Caco-2 (cell line): ENCODE measurements at regions not wholly inside any gene's neighbourhood (a gene's known extent, or its start where the extent isn't known, plus 50 kb on each side); places are given as distances from the start of the nearest gene placed in this dataset.

Experiments
- BruUV-seq: library from RNA; stranded (reverse); fragments of 400-500 nt; replicated peaks from 2 replicates; lab custom pipeline; 2021; lab: Mats Ljungman, UMichigan
- CTCF ChIA-PET: fragments of 300-600 bp; sonication (Branson Sonifier 250); formaldehyde crosslinking; loops from one replicate; lab custom pipeline; 2022; ENCODE audit warnings: antibody characterized with exemption; lab: Charles Lee
- POLR2A ChIA-PET: fragments of 300-600 bp; sonication (Branson Sonifier 250); formaldehyde crosslinking; loops from one replicate; lab custom pipeline; 2022; ENCODE audit warnings: antibody characterized with exemption; lab: Charles Lee
- DNase-seq, 2 experiments: peaks; one replicate each; pipeline versions ENCODE4 v3.0.0 to v3.0.0-alpha.2; 2020 to 2022
- H3K27me3 ChIP-seq: replicated peaks from 2 replicates; pipeline ENCODE4 v1.6.0; 2011; ENCODE audit warnings: low read length; ENCODE audit not compliant: control insufficient read depth, insufficient read depth
- H3K36me3 ChIP-seq: 2 replicates; pipeline ENCODE4 v1.5.1; 2011; ENCODE audit warnings: low read length; ENCODE audit not compliant: control insufficient read depth, insufficient read depth
- H3K4me1 ChIP-seq: fragments of 250-450 bp; sonication (Bioruptor Pico); 2 replicates; pipeline ENCODE4 v1.5.1; 2020; ENCODE audit warnings: mild to moderate bottlenecking
- H3K4me3 ChIP-seq: 2 replicates; pipeline ENCODE4 v1.5.1; 2011; ENCODE audit warnings: low read depth, mild to moderate bottlenecking, control low read depth, low read length
- H3K9me3 ChIP-seq: fragments of 250-450 bp; sonication (Bioruptor Pico); 2 replicates; pipeline ENCODE4 v1.5.1; 2020; ENCODE audit warnings: mild to moderate bottlenecking, moderate library complexity
- H3K27ac Mint-ChIP-seq: one replicate; pipeline ENCODE4 v1.8.0; 2022; ENCODE audit warnings: mixed read lengths; ENCODE audit not compliant: unreplicated experiment
- H3K27me3 Mint-ChIP-seq: one replicate; pipeline ENCODE4 v1.8.0; 2022; ENCODE audit warnings: mixed read lengths; ENCODE audit not compliant: insufficient read depth, unreplicated experiment
- H3K36me3 Mint-ChIP-seq: one replicate; pipeline ENCODE4 v1.8.0; 2022; ENCODE audit warnings: mild to moderate bottlenecking, mixed read lengths; ENCODE audit not compliant: insufficient read depth, unreplicated experiment
- H3K4me1 Mint-ChIP-seq: one replicate; pipeline ENCODE4 v1.8.0; 2022; ENCODE audit warnings: low read depth, mixed read lengths; ENCODE audit not compliant: unreplicated experiment
- H3K4me3 Mint-ChIP-seq: one replicate; pipeline ENCODE4 v1.8.0; 2022; ENCODE audit warnings: mild to moderate bottlenecking, moderate library complexity, mixed read lengths; ENCODE audit not compliant: unreplicated experiment
- H3K9me3 Mint-ChIP-seq: one replicate; pipeline ENCODE4 v1.8.0; 2022; ENCODE audit warnings: mixed read lengths; ENCODE audit not compliant: unreplicated experiment
- intact Hi-C: fragments of 100-400 bp; cut with micrococcal nuclease; formaldehyde crosslinking; loops from one replicate; pipeline ENCODE4 v1.10.0; 2022; ENCODE audit not compliant: unreplicated experiment
- TF ChIP-seq, protein P1 (sequence below), 2 experiments: fragments of 200-600 bp in 1 of 2; IDR thresholded peaks; 1 replicate in 1 of 2; 2 replicates in 1 of 2; pipeline versions ENCODE4 v1.5.1 to v1.8.0; 2011 to 2022; ENCODE audit warnings: antibody characterized with exemption in 1 of 2, control low read depth in 1 of 2, inconsistent platforms in 1 of 2, low read depth in 1 of 2, low read length in 1 of 2, mild to moderate bottlenecking in 1 of 2, moderate library complexity in 1 of 2; ENCODE audit not compliant: insufficient read depth in 1 of 2, severe bottlenecking in 1 of 2, unreplicated experiment in 1 of 2

GRCh38 chr3:109644332-109644731, 307.0 kb upstream of the DPPA4 start:
- Mint-ChIP-seq H3K27ac (no peak overlapping the region), H3K27me3 (no peaks in the 10 kb centered on the region), H3K4me3 (no peak overlapping the region), H3K9me3 (no peaks in the 10 kb centered on the region), H3K4me1 (no peaks in the 10 kb centered on the region), H3K36me3 (no peaks in the 10 kb centered on the region)
- no peak for DNase-seq
- no TSS peak for BruUV-seq
- CTCF ChIA-PET: no interaction called here
- POLR2A ChIA-PET: no interaction called here
- no peaks in the 10 kb centered on the region for H3K27me3 ChIP-seq
- H3K4me1 ChIP-seq: no peaks in the 10 kb centered on the region; the same call in 1 of the 2 replicates
- intact Hi-C loops: no loop called here
- no peak overlapping the region for H3K4me3 ChIP-seq
- H3K9me3 ChIP-seq: no peaks in the 10 kb centered on the region
- TF ChIP-seq, protein P1, sequence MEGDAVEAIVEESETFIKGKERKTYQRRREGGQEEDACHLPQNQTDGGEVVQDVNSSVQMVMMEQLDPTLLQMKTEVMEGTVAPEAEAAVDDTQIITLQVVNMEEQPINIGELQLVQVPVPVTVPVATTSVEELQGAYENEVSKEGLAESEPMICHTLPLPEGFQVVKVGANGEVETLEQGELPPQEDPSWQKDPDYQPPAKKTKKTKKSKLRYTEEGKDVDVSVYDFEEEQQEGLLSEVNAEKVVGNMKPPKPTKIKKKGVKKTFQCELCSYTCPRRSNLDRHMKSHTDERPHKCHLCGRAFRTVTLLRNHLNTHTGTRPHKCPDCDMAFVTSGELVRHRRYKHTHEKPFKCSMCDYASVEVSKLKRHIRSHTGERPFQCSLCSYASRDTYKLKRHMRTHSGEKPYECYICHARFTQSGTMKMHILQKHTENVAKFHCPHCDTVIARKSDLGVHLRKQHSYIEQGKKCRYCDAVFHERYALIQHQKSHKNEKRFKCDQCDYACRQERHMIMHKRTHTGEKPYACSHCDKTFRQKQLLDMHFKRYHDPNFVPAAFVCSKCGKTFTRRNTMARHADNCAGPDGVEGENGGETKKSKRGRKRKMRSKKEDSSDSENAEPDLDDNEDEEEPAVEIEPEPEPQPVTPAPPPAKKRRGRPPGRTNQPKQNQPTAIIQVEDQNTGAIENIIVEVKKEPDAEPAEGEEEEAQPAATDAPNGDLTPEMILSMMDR (IDR thresholded peaks at IDR 0.05; ENCODE audit: insufficient read depth in 1 of 2, low read depth in 1 of 2, low read length in 1 of 2, severe bottlenecking in 1 of 2, unreplicated experiment in 1 of 2): no peak
- no peaks in the 10 kb centered on the region for H3K36me3 ChIP-seq

- Histone ChIP-seq H3K36me3 (no peaks in the 10 kb centered on the region), H3K4me1 (no peaks in the 10 kb centered on the region; the same call in 1 of the 2 replicates), H3K9me3 (no peaks in the 10 kb centered on the region), H3K4me3 (no peak overlapping the region), H3K27me3 (no peaks in the 10 kb centered on the region)
- Mint-ChIP-seq H3K36me3 (no peaks in the 10 kb centered on the region), H3K9me3 (no peaks in the 10 kb centered on the region), H3K4me3 (no peak overlapping the region), H3K27ac (no peak overlapping the region), H3K27me3 (no peaks in the 10 kb centered on the region), H3K4me1 (no peaks in the 10 kb centered on the region)
- intact Hi-C loops: no loop called here
- BruUV-seq: no TSS peak
- CTCF ChIA-PET: no interaction called here
- no peak for DNase-seq
- TF ChIP-seq, protein P1 (IDR thresholded peaks at IDR 0.05; ENCODE audit: insufficient read depth in 1 of 2, low read depth in 1 of 2, low read length in 1 of 2, severe bottlenecking in 1 of 2, unreplicated experiment in 1 of 2): no peak
- POLR2A ChIA-PET: no interaction called here
These were observed 307.4 kb upstream of the DPPA4 start for GRCh38 chr3:109644746-109645145.

- peaks cover 2% of the 10 kb centered on the region for H3K27me3 Mint-ChIP-seq
- intact Hi-C loops: no loop called here
- Histone ChIP-seq H3K36me3 (no peaks in the 10 kb centered on the region), H3K9me3 (no peaks in the 10 kb centered on the region), H3K4me3 (no peak overlapping the region), H3K27me3 (no peaks in the 10 kb centered on the region), H3K4me1 (no peaks in the 10 kb centered on the region)
- DNase-seq: no peak
- TF ChIP-seq, protein P1 (IDR thresholded peaks at IDR 0.05; ENCODE audit: insufficient read depth in 1 of 2, low read depth in 1 of 2, low read length in 1 of 2, severe bottlenecking in 1 of 2, unreplicated experiment in 1 of 2): no peak
- H3K4me3 Mint-ChIP-seq: no peak overlapping the region
- no peaks in the 10 kb centered on the region for H3K4me1 Mint-ChIP-seq
- H3K27ac Mint-ChIP-seq: no peak overlapping the region
- ChIA-PET CTCF (no interaction called here), POLR2A (no interaction called here)
- H3K9me3 Mint-ChIP-seq: no peaks in the 10 kb centered on the region
- H3K36me3 Mint-ChIP-seq: no peaks in the 10 kb centered on the region
- no TSS peak for BruUV-seq
These were observed 310.7 kb upstream of the DPPA4 start for GRCh38 chr3:109648027-109648426.
